K562 (cell line): ENCODE measurements at regions not wholly inside any gene's neighbourhood (a gene's known extent, or its start where the extent isn't known, plus 50 kb on each side); places are given as distances from the start of the nearest gene placed in this dataset.

Source experiments
- ATAC-seq: fragments of 200-7000 bp; cut with Tn5 transposase; 3 replicates; pipeline ENCODE4 v1.9.1; 2020; ENCODE audit warnings: moderate library complexity
- BruUV-seq: library from RNA; stranded (reverse); fragments of 400-500 nt; replicated peaks from 2 replicates; lab custom pipeline; 2021; lab: Mats Ljungman, UMichigan
- CTCF ChIA-PET: fragments of 300-600 bp; formaldehyde crosslinking; extraction: SDS; loops from one replicate; lab custom pipeline; 2021; ENCODE audit warnings: low intra/inter-chr PET ratio; lab: Yijun Ruan, JAX
- POLR2A ChIA-PET: fragments of 300-600, 350-650 bp; sonication (Branson Sonifier 250); formaldehyde crosslinking; extraction: SDS; loops from one replicate; lab custom pipeline; 2021; ENCODE audit warnings: antibody characterized with exemption, inconsistent platforms; lab: Yijun Ruan, JAX
- DNase-seq, 4 experiments: peaks; one replicate each; pipeline versions ENCODE4 v3.0.0 to v3.0.0-alpha.2; 2011 to 2018; ENCODE audit warnings: low spot score in 3 of 4, mixed read lengths in 3 of 4; ENCODE audit errors: extremely low read depth in 1 of 4
- FAIRE-seq: peaks from 2 replicates; lab custom pipeline; 2011; peaks lifted over from hg19 to GRCh38; lab: Jason Lieb, UNC
- H2AFZ ChIP-seq: 2 replicates; pipeline ENCODE4 v1.6.0; 2011; ENCODE audit warnings: low read depth, low read length, control low read depth, inconsistent platforms
- H3K27ac ChIP-seq: fragments of 200-600 bp; 3 replicates; pipeline ENCODE4 v1.8.0; 2011; ENCODE audit warnings: low read depth, mild to moderate bottlenecking, control low read depth, inconsistent platforms, low read length, moderate library complexity, mixed read lengths; ENCODE audit errors: extremely low read depth
- H3K27me3 ChIP-seq, 2 experiments: fragments of 300-600 bp in 1 of 2; 2 replicates in 1 of 2; 3 replicates in 1 of 2; pipeline versions ENCODE4 v1.6.0 to v1.8.0; 2011; ENCODE audit warnings: inconsistent platforms in 2 of 2, low read length in 2 of 2, mild to moderate bottlenecking in 1 of 2, mixed read lengths in 1 of 2, moderate library complexity in 1 of 2; ENCODE audit not compliant: control insufficient read depth in 2 of 2, insufficient read depth in 2 of 2
- H3K36me3 ChIP-seq: fragments of 300-600 bp; 3 replicates; pipeline ENCODE4 v1.8.0; 2011; ENCODE audit warnings: mild to moderate bottlenecking, low read length, inconsistent platforms; ENCODE audit not compliant: control insufficient read depth, insufficient read depth
- H3K4me1 ChIP-seq, 2 experiments: fragments of 200-600 bp in 1 of 2; replicated peaks in 1 of 2; 2 replicates in 1 of 2; 3 replicates in 1 of 2; pipeline versions ENCODE4 v1.5.1 to v1.8.0; 2011; ENCODE audit warnings: inconsistent platforms in 2 of 2, low read length in 2 of 2, mild to moderate bottlenecking in 1 of 2, mixed read lengths in 1 of 2, moderate library complexity in 1 of 2; ENCODE audit not compliant: control insufficient read depth in 2 of 2, insufficient read depth in 2 of 2
- H3K4me2 ChIP-seq: 2 replicates; pipeline ENCODE4 v1.6.1; 2011; ENCODE audit warnings: low read length, control low read depth, inconsistent platforms, mixed read lengths; ENCODE audit not compliant: insufficient read depth
- H3K4me3 ChIP-seq: fragments of 200-600 bp; sonication (generic), shearing (Covaris generic); 2 replicates; pipeline ENCODE4 v1.5.1; 2016; ENCODE audit warnings: control low read depth, inconsistent platforms
- H3K79me2 ChIP-seq: fragments of 200-600 bp; 3 replicates; pipeline ENCODE4 v1.8.0; 2011; ENCODE audit warnings: low read length, inconsistent platforms; ENCODE audit not compliant: control insufficient read depth, insufficient read depth
- H3K9ac ChIP-seq, 2 experiments: 2 replicates each; pipeline versions ENCODE4 v1.6.0 to v1.6.1; 2011; ENCODE audit warnings: low read depth in 2 of 2, low read length in 2 of 2, control low read depth in 1 of 2, inconsistent platforms in 1 of 2, mild to moderate bottlenecking in 1 of 2, mixed read lengths in 1 of 2; ENCODE audit not compliant: insufficient read depth in 1 of 2
- H3K9me1 ChIP-seq: one replicate; pipeline ENCODE4 v1.6.0; 2011; ENCODE audit warnings: inconsistent platforms, mild to moderate bottlenecking, low read length, moderate library complexity; ENCODE audit not compliant: control insufficient read depth, insufficient read depth
- H3K9me3 ChIP-seq: replicated peaks from 2 replicates; pipeline ENCODE4 v1.5.1; 2011; ENCODE audit warnings: low read depth, low read length, inconsistent platforms; ENCODE audit not compliant: control insufficient read depth, insufficient read depth
- H4K20me1 ChIP-seq: replicated peaks from 2 replicates; pipeline ENCODE4 v1.6.1; 2011; ENCODE audit warnings: low read length, inconsistent platforms, mixed read lengths; ENCODE audit not compliant: control insufficient read depth, insufficient read depth
- CBFB ChIP-seq: sonication (generic); formaldehyde crosslinking; IDR thresholded peaks from 2 replicates; pipeline ENCODE4 v1.4.0; 2020; ENCODE audit warnings: mild to moderate bottlenecking, missing genetic modification reagents
- CC2D1A ChIP-seq: fragments of 450-650 bp; IDR thresholded peaks from 2 replicates; pipeline ENCODE4 v1.6.1; 2017; ENCODE audit warnings: mild to moderate bottlenecking
- CSDE1 ChIP-seq, 2 experiments: fragments of 450-650 bp; IDR thresholded peaks; 2 replicates each; pipeline ENCODE4 v1.6.1; 2016; ENCODE audit warnings: mild to moderate bottlenecking in 1 of 2
- HIVEP1 ChIP-seq: fragments of 250-450 bp; sonication (Bioruptor Pico); IDR thresholded peaks from 2 replicates; pipeline ENCODE4 v1.4.0; 2020; ENCODE audit warnings: mild to moderate bottlenecking
- PHF21A ChIP-seq: fragments of 450-650 bp; IDR thresholded peaks from 2 replicates; pipeline ENCODE4 v1.6.1; 2017; ENCODE audit warnings: low read depth, borderline replicate concordance
- RAD51 ChIP-seq: fragments of 450-650 bp; IDR thresholded peaks from 2 replicates; pipeline ENCODE4 v1.7.1; 2016; ENCODE audit warnings: low read depth, mild to moderate bottlenecking, borderline replicate concordance
- RNF219 ChIP-seq: fragments of 250-450 bp; sonication (Bioruptor Pico); IDR thresholded peaks from 2 replicates; pipeline ENCODE4 v1.5.0; 2022; ENCODE audit warnings: mild to moderate bottlenecking
- SRF ChIP-seq, 2 experiments: fragments of 250-450, 450-650 bp in 1 of 2; sonication (Bioruptor Pico) in 1 of 2; sonication (generic) in 1 of 2; formaldehyde crosslinking; IDR thresholded peaks; 2 replicates each; pipeline versions ENCODE4 v1.5.0 to v1.5.1; 2020 to 2022; ENCODE audit warnings: mild to moderate bottlenecking in 1 of 2, missing genetic modification reagents in 1 of 2
- TFAM ChIP-seq: fragments of 250-450 bp; sonication (Bioruptor Pico); conservative IDR thresholded peaks from 2 replicates; pipeline ENCODE4 v1.5.0; 2021; ENCODE audit warnings: mild to moderate bottlenecking, moderate library complexity
- YBX1 ChIP-seq: fragments of 450-650 bp; IDR thresholded peaks from 2 replicates; pipeline ENCODE4 v1.7.1; 2016; ENCODE audit warnings: mild to moderate bottlenecking
- WGBS: fragments of 100-300 bp; shearing (Covaris generic); methylation state at CpG from one replicate; pipeline ENCODE4 v1.1.6; 2016; ENCODE audit warnings: low coverage, mixed read lengths; ENCODE audit not compliant: insufficient coverage; ENCODE audit errors: missing lambda C conversion rate; 5-methylcytosine and 5-hydroxymethylcytosine counted together
- in situ Hi-C: fragments of 300-500 bp; cut with MboI; formaldehyde crosslinking; loops from 4 replicates; pipeline ENCODE4 v1.15.0; 2018; ENCODE audit warnings: inconsistent platforms, mixed read lengths
- intact Hi-C: fragments of 100-400 bp; cut with micrococcal nuclease; formaldehyde crosslinking; loops from 2 replicates; pipeline ENCODE4 v1.14.2; 2022
- TF ChIP-seq, protein P1 (sequence below): fragments of 450-650 bp; formaldehyde crosslinking; IDR thresholded peaks from 2 replicates; pipeline ENCODE4 v1.4.0; 2020; ENCODE audit warnings: mild to moderate bottlenecking, moderate library complexity

GRCh38 chr11:20274031-20274430, 89.5 kb upstream of the HTATIP2 start:
- no TSS peak for BruUV-seq

More at GRCh38 chr11:20274031-20274430, 89.5 kb upstream of the HTATIP2 start:
- H3K9me3 ChIP-seq: no peaks in the 10 kb centered on the region
- peaks cover 18 to 22% of the 10 kb centered on the region in 2 experiments for H3K27me3 ChIP-seq
- intact Hi-C loops (no loop called here), in situ Hi-C loops (no loop called here)
- DNase-seq (no peak), ATAC-seq (no peak)
- no peak overlapping the region for H3K4me3 ChIP-seq
- no peak overlapping the region for H3K27ac ChIP-seq
- H3K79me2 ChIP-seq: no peaks in the 10 kb centered on the region
- CTCF ChIA-PET: no interaction called here
- WGBS: 1% methylated on average over 5 of the region's 5 CpGs
- H3K9ac ChIP-seq: no peak overlapping the region
- no peaks in the 10 kb centered on the region for H4K20me1 ChIP-seq
- H3K9me1 ChIP-seq: no peaks in the 10 kb centered on the region
- TF ChIP-seq CSDE1 (IDR thresholded peaks at IDR 0.05) (no peak), YBX1 (no peak), PHF21A (no peak), RNF219 (no peak), TFAM (CRISPR knock-in tag) (no peak), SRF (CRISPR knock-in tag; IDR thresholded peaks at IDR 0.05) (no peak), CBFB (CRISPR knock-in tag) (no peak), CC2D1A (no peak), HIVEP1 (CRISPR knock-in tag) (no peak), RAD51 (no peak)
- TF ChIP-seq, protein P1, sequence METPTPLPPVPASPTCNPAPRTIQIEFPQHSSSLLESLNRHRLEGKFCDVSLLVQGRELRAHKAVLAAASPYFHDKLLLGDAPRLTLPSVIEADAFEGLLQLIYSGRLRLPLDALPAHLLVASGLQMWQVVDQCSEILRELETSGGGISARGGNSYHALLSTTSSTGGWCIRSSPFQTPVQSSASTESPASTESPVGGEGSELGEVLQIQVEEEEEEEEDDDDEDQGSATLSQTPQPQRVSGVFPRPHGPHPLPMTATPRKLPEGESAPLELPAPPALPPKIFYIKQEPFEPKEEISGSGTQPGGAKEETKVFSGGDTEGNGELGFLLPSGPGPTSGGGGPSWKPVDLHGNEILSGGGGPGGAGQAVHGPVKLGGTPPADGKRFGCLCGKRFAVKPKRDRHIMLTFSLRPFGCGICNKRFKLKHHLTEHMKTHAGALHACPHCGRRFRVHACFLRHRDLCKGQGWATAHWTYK: no peak
- TF ChIP-seq, all 486 proteins: peak for 0
- Histone ChIP-seq H2AFZ (no peak overlapping the region), H3K4me2 (no peak overlapping the region), H3K36me3 (no peaks in the 10 kb centered on the region), H3K4me1 (no peaks in the 10 kb centered on the region)
- POLR2A ChIA-PET: no interaction called here
- FAIRE-seq: no peak
